Prostate gland (tissue), 2 donors: ENCODE measurements at regions not wholly inside any gene's neighbourhood (a gene's known extent, or its start where the extent isn't known, plus 50 kb on each side); places are given as distances from the start of the nearest gene placed in this dataset.

ENCODE experiments used
- CTCF ChIP-seq, 4 experiments: fragments of 200-600 bp in 2 of 4; fragments of 450-650 bp in 2 of 4; sonication (generic) in 2 of 4; IDR thresholded peaks; 1 replicate in 3 of 4; 2 replicates in 1 of 4; pipeline ENCODE4 v1.5.1; 2016 to 2019; ENCODE audit warnings: antibody characterized with exemption in 4 of 4, mild to moderate bottlenecking in 2 of 4, moderate library complexity in 2 of 4
- POLR2AphosphoS5 ChIP-seq: sonication (generic); formaldehyde crosslinking; IDR thresholded peaks from one replicate; pipeline ENCODE4 v1.6.1; 2017; ENCODE audit warnings: antibody characterized with exemption

- TF ChIP-seq POLR2AphosphoS5 (no peak), CTCF (IDR thresholded peaks at IDR 0.05) (no peak)
Observed at GRCh38 chr16:13607289-13607688, 312.7 kb upstream of the ERCC4 start.
